GM18951 (cell line): ENCODE measurements at regions not wholly inside any gene's neighbourhood (a gene's known extent, or its start where the extent isn't known, plus 50 kb on each side); places are given as distances from the start of the nearest gene placed in this dataset.

ENCODE experiments used
- POLR2A ChIP-seq: IDR thresholded peaks from 4 replicates; pipeline ENCODE4 v1.6.1; 2011; ENCODE audit warnings: mild to moderate bottlenecking; ENCODE audit not compliant: insufficient read length, insufficient read depth; ENCODE audit errors: extremely low read depth
- in situ Hi-C: fragments of 300-500 bp; cut with MboI; formaldehyde crosslinking; loops from one replicate; pipeline ENCODE4 v1.12.0; 2022; ENCODE audit warnings: low sequenced_read_pairs, mixed read lengths, inconsistent platforms; ENCODE audit not compliant: unreplicated experiment

- TF ChIP-seq POLR2A = no peak
Observed at GRCh38 chr2:235235977-235236767, 257.7 kb upstream of the AGAP1 start.

GRCh38 chr2:235238537-235238936 is 255.3 kb upstream of the AGAP1 start:
- no peak for TF ChIP-seq POLR2A

More at GRCh38 chr2:235235977-235236767, 257.7 kb upstream of the AGAP1 start:
- in situ Hi-C loops = no loop called here

GRCh38 chr2:235240574-235240973 is 253.3 kb upstream of the AGAP1 start:
- in situ Hi-C loops = no loop called here

More at GRCh38 chr2:235238537-235238936, 255.3 kb upstream of the AGAP1 start:
- in situ Hi-C loops = no loop called here

DNA sequence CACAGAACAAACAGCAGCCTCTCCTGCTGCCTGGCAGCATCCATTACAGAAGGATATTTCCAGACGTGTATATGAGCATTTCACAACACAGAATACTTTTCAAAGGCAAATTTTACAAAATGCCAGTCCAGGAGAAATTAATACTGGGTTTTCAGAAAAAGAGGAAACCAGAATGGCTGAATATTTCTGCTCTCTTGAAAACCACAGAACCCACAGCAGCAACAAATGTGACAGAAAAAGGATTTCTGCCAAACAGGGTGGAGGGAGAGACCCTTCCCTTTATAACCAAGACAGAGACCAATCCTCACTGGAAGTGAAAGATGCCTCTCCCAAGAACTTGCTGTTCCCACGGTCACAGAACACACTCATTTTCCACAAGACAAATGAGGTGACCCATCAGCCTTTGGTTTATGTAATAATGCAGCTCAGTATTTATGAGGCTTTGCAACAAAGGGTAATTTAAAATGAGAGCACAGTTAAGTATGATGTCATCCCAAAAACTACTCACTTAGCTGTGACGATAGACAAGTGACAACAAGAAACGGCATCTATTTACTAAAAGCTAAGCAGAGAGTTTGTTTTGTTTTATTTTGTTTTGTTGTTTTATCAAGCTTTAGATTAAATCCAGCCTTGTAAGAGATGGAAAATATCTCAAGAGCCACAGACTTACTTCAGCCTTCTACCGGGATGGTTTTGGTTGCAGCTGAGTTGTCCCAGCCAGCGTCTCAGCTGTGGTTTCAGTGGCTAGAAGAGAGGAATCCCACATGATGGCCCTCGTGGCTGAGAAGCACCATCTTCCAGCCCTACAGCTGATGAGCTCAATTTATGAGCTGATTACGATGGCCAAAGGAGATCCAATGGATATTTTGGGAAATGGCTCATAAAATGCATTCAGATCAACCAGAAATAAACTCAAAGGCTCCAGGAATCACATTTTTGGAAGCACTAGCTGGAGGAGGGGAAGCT is 249.3 kb upstream of the AGAP1 start:
- no peak for TF ChIP-seq POLR2A
- in situ Hi-C loops = no loop called here

More at GRCh38 chr2:235240574-235240973, 253.3 kb upstream of the AGAP1 start:
- TF ChIP-seq POLR2A = no peak

DNA sequence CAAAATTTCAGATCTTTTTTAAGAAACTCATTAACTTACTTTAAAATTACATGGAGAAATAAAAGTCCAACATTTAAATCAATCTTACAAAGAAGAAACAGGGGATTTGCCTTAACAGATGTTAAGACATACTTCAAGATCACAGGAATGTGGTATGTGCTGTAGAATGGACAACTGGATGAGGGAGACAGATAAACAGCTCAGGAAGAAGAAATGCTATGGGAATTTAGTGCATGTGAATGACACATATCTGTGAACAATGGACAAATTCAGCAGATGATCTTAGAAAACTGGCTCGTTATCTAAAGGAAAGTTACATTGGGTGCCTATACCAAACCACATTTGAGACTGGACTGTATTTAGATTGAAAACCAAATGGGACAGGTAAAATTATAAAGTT is 246.8 kb upstream of the AGAP1 start:
- in situ Hi-C loops = no loop called here
- no peak for TF ChIP-seq POLR2A

- in situ Hi-C loops = no loop called here
- no peak for TF ChIP-seq POLR2A
Observed at GRCh38 chr2:235255693-235256092, 238.2 kb upstream of the AGAP1 start.

DNA sequence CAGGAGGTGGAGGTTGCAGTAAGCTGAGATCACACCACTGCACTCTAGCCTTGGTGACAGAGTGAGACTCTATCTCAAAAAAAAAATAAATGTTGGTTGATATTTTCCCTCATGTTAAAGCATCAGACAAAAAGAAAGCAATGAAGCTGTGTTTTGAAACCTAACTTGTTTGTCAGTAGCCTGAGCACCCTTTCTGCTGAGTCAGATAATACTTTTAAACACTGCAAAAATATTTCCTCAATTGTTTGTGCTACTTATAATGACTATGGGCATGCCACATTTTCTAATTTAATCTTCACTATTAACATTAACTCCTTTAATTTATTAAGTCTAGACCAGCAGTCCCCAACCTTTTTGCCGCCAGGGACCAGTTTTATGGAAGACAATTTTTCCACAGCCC is 236.3 kb upstream of the AGAP1 start:
- in situ Hi-C loops = no loop called here
- TF ChIP-seq POLR2A = no peak

DNA sequence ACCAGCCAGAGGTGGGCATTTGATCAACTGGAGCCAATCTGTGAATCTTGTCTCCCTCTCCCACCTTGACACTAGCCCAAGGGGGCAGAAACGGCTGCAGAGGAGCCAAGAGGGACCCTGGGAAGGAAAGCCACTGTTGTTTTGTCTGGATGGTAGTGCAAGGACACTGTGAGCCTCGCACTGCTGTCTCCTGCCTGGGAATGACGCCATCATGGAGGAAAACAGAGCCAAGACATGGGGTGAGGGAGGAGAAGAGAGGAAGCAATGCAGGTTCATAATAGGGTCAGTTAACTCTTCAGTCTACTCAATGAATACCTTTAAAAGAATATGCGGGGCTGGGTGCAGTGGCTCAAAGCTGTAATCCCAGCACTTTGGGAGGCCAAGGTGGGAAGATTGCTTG is 231.1 kb upstream of the AGAP1 start:
- TF ChIP-seq POLR2A = no peak
- in situ Hi-C loops = no loop called here

DNA sequence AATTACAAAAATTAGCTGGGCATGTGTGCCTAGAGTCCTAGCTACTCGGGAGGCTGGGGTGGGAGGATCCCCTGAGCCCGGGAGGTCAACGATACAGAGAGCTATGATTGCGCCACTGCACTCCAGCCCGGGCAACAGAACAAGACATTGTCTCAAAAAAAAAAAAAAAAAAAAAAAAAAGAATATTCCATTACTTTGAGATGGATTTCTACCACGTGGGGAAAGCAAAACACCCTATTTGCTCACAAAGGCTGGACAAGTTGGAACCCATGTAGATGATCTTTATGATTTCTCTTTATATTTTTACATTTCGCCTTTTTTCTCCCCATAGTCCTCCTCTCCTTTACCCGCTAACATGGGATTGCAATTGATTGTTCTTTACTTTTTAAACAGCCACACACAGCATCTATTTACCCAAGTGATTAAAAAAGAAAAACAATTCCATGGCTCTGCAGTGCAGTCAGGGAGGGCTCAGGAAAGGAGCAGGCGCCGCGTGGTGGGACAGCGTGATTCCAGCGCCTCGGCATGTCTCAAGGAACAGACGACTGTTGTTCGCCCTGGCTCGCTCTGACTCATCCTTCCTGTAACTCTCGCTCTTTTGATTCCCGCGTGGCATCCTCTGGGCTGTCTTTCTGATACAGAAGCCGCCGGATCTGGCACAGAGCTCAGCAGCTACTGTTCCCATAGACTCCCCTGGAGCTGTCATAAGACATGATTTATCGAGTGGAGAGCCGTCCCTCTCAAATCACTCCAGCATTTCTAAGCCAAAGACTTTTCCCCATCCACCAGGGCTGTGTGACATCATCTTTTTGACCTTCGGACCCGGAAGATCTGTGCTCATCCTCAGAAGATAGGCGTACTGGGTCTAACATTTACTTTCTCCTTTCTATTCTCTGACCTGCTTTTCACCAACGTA is 230.4 kb upstream of the AGAP1 start:
- TF ChIP-seq POLR2A = no peak
- in situ Hi-C loops = no loop called here

DNA sequence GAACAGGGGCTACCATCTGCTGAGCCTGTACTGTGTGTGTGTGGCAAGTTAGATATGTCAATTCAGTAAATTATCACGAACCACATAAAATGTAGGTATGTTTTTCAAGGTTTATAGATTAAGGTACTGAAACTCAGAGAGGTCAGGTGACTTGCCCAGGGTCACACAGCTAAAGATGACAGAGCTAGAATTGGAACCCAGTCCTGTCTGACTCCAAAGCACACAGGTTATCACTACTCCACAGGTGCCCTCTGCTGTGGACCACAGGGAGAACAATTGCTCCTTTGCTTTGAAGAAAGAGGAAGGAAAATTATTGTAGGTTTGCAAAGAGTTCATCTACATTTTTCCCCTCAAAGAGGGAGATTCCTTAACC is 229.7 kb upstream of the AGAP1 start:
- no peak for TF ChIP-seq POLR2A
- in situ Hi-C loops = no loop called here

DNA sequence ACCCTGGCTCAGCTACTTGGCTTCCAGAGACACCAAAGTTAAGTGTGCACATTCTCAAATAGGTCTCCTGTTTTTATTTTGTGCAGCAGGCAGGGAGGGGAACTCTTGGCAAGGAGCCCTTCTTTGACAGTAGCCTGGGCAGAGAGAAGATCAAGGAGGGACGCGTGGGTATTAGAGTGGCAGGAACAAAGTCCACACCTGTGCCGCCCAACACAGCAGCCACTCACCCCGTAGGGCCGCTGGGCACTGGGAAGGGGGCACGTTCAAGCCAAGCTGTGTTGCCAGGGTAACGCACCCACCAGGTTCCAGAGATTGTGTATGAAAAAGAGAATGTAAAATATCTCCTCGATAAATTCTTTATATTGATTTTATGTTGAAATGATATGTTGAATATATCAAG is 229.3 kb upstream of the AGAP1 start:
- TF ChIP-seq POLR2A = no peak
- in situ Hi-C loops = no loop called here

DNA sequence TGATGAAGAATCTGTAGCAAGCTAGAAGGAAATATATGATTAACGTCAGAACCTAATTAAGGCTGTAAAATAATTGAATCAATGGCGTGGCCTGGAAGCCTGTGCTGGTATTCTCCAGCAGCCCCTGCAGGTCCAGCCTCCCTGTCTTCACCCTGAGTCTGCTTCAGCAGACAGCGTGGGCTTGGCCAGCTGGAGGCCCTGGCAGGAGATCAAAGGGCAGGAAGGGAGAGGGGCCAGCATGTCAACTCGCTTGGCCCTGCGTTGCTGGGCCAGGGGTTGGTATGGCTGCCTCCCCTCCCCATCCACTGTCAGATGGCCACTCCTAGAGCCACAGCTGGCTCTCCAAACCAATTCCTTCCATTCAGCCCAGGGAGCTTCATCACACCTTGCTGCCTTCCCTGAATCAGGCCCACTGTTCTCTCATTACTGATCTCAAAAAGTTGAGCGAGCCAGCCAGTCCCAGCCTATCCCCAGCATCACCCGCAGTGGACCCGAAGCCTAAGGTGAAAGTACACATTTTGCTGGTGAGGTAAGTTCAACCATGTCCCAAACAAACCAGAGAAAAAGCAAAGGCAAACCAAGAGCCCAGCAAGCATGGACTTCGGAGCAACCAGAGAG is 228.4 kb upstream of the AGAP1 start:
- no peak for TF ChIP-seq POLR2A
- in situ Hi-C loops = no loop called here
